Smooth muscle cell (in vitro differentiated cells): ENCODE measurements at regions not wholly inside any gene's neighbourhood (a gene's known extent, or its start where the extent isn't known, plus 50 kb on each side); places are given as distances from the start of the nearest gene placed in this dataset.

Experiments
- DNase-seq: peaks from one replicate; lab custom pipeline; 2025; ENCODE audit not compliant: unreplicated experiment; lab: John Stamatoyannopoulos, UW
- H2AFZ ChIP-seq: fragments of 200-600 bp; sonication (generic); 2 replicates; pipeline ENCODE4 v1.6.0; 2016; ENCODE audit warnings: antibody characterized with exemption, low read depth, mild to moderate bottlenecking
- H3F3A ChIP-seq: fragments of 200-600 bp; sonication (generic); 2 replicates; pipeline ENCODE4 v1.6.0; 2017; ENCODE audit warnings: antibody characterized with exemption, low read depth
- H3K27ac ChIP-seq: fragments of 200-600 bp; sonication (generic); 2 replicates; pipeline ENCODE4 v1.5.1; 2016; ENCODE audit warnings: low read depth, mild to moderate bottlenecking
- H3K27me3 ChIP-seq: fragments of 200-600 bp; sonication (generic); 2 replicates; pipeline ENCODE4 v1.6.1; 2016; ENCODE audit warnings: low read depth, mild to moderate bottlenecking
- H3K36me3 ChIP-seq: fragments of 200-600 bp; sonication (generic); 2 replicates; pipeline ENCODE4 v1.5.1; 2016; ENCODE audit warnings: low read depth
- H3K4me1 ChIP-seq: fragments of 200-600 bp; sonication (generic); 2 replicates; pipeline ENCODE4 v1.5.1; 2016; ENCODE audit warnings: low read depth
- H3K4me2 ChIP-seq: fragments of 200-600 bp; sonication (generic); 2 replicates; pipeline ENCODE4 v1.6.0; 2016; ENCODE audit warnings: mild to moderate bottlenecking
- H3K4me3 ChIP-seq: fragments of 200-600 bp; sonication (generic); 2 replicates; pipeline ENCODE4 v1.5.1; 2016; ENCODE audit warnings: mild to moderate bottlenecking
- H3K79me2 ChIP-seq: fragments of 200-600 bp; sonication (generic); 2 replicates; pipeline ENCODE4 v1.6.0; 2016; ENCODE audit warnings: low read depth, mild to moderate bottlenecking
- H3K9ac ChIP-seq: fragments of 200-600 bp; sonication (generic); 2 replicates; pipeline ENCODE4 v1.6.0; 2016; ENCODE audit warnings: low read depth
- H3K9me3 ChIP-seq: fragments of 200-600 bp; sonication (generic); replicated peaks from 2 replicates; pipeline ENCODE4 v1.5.1; 2016; ENCODE audit warnings: low read depth
- H4K20me1 ChIP-seq: fragments of 200-600 bp; sonication (generic); 2 replicates; pipeline ENCODE4 v1.6.0; 2016; ENCODE audit warnings: low read depth
- WGBS: methylation state at CpG from one replicate; pipeline ENCODE4 v1.1.7; 2016; ENCODE audit warnings: low lambda C conversion rate; 5-methylcytosine and 5-hydroxymethylcytosine counted together
- TF ChIP-seq, protein P1 (sequence below): fragments of 200-600 bp; sonication (generic); IDR thresholded peaks from 2 replicates; pipeline ENCODE4 v1.5.1; 2017; ENCODE audit warnings: borderline replicate concordance, mild to moderate bottlenecking, antibody characterized with exemption; ENCODE audit not compliant: insufficient read depth, poor library complexity, severe bottlenecking

DNA sequence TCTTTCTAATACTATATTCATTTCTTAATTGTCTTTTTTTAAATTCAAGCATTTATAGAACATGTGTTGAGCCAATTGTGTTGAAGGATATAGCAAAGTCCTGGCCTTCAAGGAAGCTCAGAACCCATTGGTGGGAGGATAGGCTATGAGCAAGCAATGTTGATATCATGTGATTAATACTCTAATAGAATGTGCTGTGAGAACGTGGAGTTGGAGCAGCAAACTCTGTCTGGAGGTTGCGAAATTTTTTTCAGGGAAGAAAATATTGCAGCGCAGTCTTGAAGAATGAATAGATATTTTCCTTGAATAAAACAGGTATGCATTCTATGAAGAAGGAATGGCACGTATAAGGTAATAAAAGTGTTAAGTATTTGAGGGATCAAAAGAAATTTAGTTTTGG lies 229.2 kb upstream of the KCNK2 start:
- no peaks in the 10 kb centered on the region for H3F3A ChIP-seq
- no peak overlapping the region for H2AFZ ChIP-seq
- DNase-seq, result no peak
- no peaks in the 10 kb centered on the region for H3K36me3 ChIP-seq
- H3K9me3 ChIP-seq, result no peaks in the 10 kb centered on the region
- no peaks in the 10 kb centered on the region for H4K20me1 ChIP-seq
- H3K4me3 ChIP-seq, result no peak overlapping the region
- no peak overlapping the region for H3K4me2 ChIP-seq
- H3K27me3 ChIP-seq, result no peaks in the 10 kb centered on the region
- no peak overlapping the region for H3K27ac ChIP-seq
- WGBS, result 89% methylated on average over 4 of the region's 4 CpGs
- H3K9ac ChIP-seq, result no peak overlapping the region
- no peaks in the 10 kb centered on the region for H3K4me1 ChIP-seq
- TF ChIP-seq, protein P1, sequence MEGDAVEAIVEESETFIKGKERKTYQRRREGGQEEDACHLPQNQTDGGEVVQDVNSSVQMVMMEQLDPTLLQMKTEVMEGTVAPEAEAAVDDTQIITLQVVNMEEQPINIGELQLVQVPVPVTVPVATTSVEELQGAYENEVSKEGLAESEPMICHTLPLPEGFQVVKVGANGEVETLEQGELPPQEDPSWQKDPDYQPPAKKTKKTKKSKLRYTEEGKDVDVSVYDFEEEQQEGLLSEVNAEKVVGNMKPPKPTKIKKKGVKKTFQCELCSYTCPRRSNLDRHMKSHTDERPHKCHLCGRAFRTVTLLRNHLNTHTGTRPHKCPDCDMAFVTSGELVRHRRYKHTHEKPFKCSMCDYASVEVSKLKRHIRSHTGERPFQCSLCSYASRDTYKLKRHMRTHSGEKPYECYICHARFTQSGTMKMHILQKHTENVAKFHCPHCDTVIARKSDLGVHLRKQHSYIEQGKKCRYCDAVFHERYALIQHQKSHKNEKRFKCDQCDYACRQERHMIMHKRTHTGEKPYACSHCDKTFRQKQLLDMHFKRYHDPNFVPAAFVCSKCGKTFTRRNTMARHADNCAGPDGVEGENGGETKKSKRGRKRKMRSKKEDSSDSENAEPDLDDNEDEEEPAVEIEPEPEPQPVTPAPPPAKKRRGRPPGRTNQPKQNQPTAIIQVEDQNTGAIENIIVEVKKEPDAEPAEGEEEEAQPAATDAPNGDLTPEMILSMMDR, result no peak
- no peaks in the 10 kb centered on the region for H3K79me2 ChIP-seq

GRCh38 chr1:214854126-214854875 lies 228.2 kb upstream of the KCNK2 start:
- Histone ChIP-seq H3K9me3 (no peaks in the 10 kb centered on the region), H2AFZ (no peak overlapping the region), H3K27ac (no peak overlapping the region), H3K79me2 (no peaks in the 10 kb centered on the region), H3F3A (no peaks in the 10 kb centered on the region), H3K36me3 (no peaks in the 10 kb centered on the region), H3K4me3 (no peak overlapping the region), H4K20me1 (no peaks in the 10 kb centered on the region), H3K4me2 (no peak overlapping the region), H3K9ac (no peak overlapping the region), H3K27me3 (no peaks in the 10 kb centered on the region), H3K4me1 (no peaks in the 10 kb centered on the region)
- DNase-seq, result no peak
- TF ChIP-seq, protein P1, result no peak
- 86% methylated on average over 1 of the region's 1 CpG for WGBS

- no peaks in the 10 kb centered on the region for H3K4me1 ChIP-seq
- H3K27me3 ChIP-seq, result no peaks in the 10 kb centered on the region
- H4K20me1 ChIP-seq, result no peaks in the 10 kb centered on the region
- H3K9me3 ChIP-seq, result no peaks in the 10 kb centered on the region
- no peak overlapping the region for H2AFZ ChIP-seq
- H3K36me3 ChIP-seq, result no peaks in the 10 kb centered on the region
- TF ChIP-seq, protein P1, result no peak
- DNase-seq, result no peak
- no peak overlapping the region for H3K27ac ChIP-seq
- H3K79me2 ChIP-seq, result no peaks in the 10 kb centered on the region
- H3F3A ChIP-seq, result no peaks in the 10 kb centered on the region
- no peak overlapping the region for H3K4me2 ChIP-seq
- no peak overlapping the region for H3K4me3 ChIP-seq
- H3K9ac ChIP-seq, result no peak overlapping the region
Measured at GRCh38 chr1:214856843-214857242, 225.7 kb upstream of the KCNK2 start.

DNA sequence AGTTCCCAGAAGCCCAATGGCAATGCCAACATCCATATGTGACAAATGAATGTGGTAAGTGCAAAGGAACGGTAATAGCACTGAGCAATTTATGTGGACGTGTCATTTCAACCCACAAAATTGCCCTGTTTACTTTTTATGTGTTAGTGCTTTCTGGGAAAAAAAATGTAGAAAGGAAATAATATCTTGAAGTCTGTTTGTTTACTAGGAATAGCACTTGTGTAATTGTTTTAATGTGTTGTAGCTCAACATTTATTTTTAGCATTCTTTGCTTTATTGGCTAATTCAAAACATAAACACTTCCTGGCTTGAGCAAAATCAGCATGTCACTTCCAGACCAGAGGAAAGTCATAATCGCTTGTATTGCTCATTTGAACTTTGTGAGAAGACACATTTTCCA lies 224.8 kb upstream of the KCNK2 start:
- no peaks in the 10 kb centered on the region for H3K79me2 ChIP-seq
- 49% methylated on average over 3 of the region's 3 CpGs for WGBS
- H3K4me3 ChIP-seq, result no peak overlapping the region
- H4K20me1 ChIP-seq, result no peaks in the 10 kb centered on the region
- TF ChIP-seq, protein P1, result no peak
- no peak overlapping the region for H3K27ac ChIP-seq
- no peaks in the 10 kb centered on the region for H3F3A ChIP-seq
- H3K4me1 ChIP-seq, result no peaks in the 10 kb centered on the region
- H3K4me2 ChIP-seq, result peak overlapping the region; percentile 2
- no peaks in the 10 kb centered on the region for H3K27me3 ChIP-seq
- no peaks in the 10 kb centered on the region for H3K9me3 ChIP-seq
- H3K9ac ChIP-seq, result no peak overlapping the region
- no peaks in the 10 kb centered on the region for H3K36me3 ChIP-seq
- H2AFZ ChIP-seq, result no peak overlapping the region
- no peak for DNase-seq
